ENCODE measurements at regions not wholly inside any gene's neighbourhood (a gene's known extent, or its start where the extent isn't known, plus 50 kb on each side); places are given as distances from the start of the nearest gene placed in this dataset.

- no peak overlapping the region for H3K27ac ChIP-seq
- TF ChIP-seq CTCF (conservative IDR thresholded peaks at IDR 0.05): no peak
Measured at GRCh38 chr2:126543081-126543480, 112.9 kb upstream of the GYPC start.

- no peak for TF ChIP-seq CTCF (conservative IDR thresholded peaks at IDR 0.05)
- H3K27ac ChIP-seq: no peak overlapping the region
Measured at GRCh38 chr2:126558029-126558428, 97.9 kb upstream of the GYPC start.

- H3K27ac ChIP-seq: no peak overlapping the region
- no peak for TF ChIP-seq CTCF (conservative IDR thresholded peaks at IDR 0.05)
Measured at GRCh38 chr2:126568734-126569133, 87.2 kb upstream of the GYPC start.

- no peak overlapping the region for H3K27ac ChIP-seq
- TF ChIP-seq CTCF (conservative IDR thresholded peaks at IDR 0.05): no peak
Measured at GRCh38 chr2:126571403-126571802, 84.6 kb upstream of the GYPC start.

- no peak overlapping the region for H3K27ac ChIP-seq
- no peak for TF ChIP-seq CTCF (conservative IDR thresholded peaks at IDR 0.05)
Measured at GRCh38 chr2:126575631-126576030, 80.3 kb upstream of the GYPC start.

GRCh38 chr2:126579868-126580267 is 76.1 kb upstream of the GYPC start:
- H3K27ac ChIP-seq: no peak overlapping the region
- TF ChIP-seq CTCF (conservative IDR thresholded peaks at IDR 0.05): no peak

- TF ChIP-seq CTCF (conservative IDR thresholded peaks at IDR 0.05): no peak
- no peak overlapping the region for H3K27ac ChIP-seq
Measured at GRCh38 chr2:126586317-126586716, 69.6 kb upstream of the GYPC start.

GRCh38 chr2:126599062-126599461 is 56.9 kb upstream of the GYPC start:
- no peak for TF ChIP-seq CTCF (conservative IDR thresholded peaks at IDR 0.05)
- no peak overlapping the region for H3K27ac ChIP-seq
